DND-41 (cell line): ENCODE measurements at regions not wholly inside any gene's neighbourhood (a gene's known extent, or its start where the extent isn't known, plus 50 kb on each side); places are given as distances from the start of the nearest gene placed in this dataset.

Experiments used
- EZH2 ChIP-seq: IDR thresholded peaks from 3 replicates; pipeline ENCODE4 v1.6.1; 2012; ENCODE audit warnings: borderline replicate concordance, low read depth, mild to moderate bottlenecking, moderate library complexity, low read length, inconsistent platforms; ENCODE audit not compliant: severe bottlenecking
- TF ChIP-seq, protein P1 (sequence below): IDR thresholded peaks from 2 replicates; pipeline ENCODE4 v1.5.1; 2012; ENCODE audit warnings: borderline replicate concordance, low read length, moderate library complexity, mild to moderate bottlenecking; ENCODE audit not compliant: poor library complexity, severe bottlenecking; ENCODE audit errors: extremely low read depth

DNA sequence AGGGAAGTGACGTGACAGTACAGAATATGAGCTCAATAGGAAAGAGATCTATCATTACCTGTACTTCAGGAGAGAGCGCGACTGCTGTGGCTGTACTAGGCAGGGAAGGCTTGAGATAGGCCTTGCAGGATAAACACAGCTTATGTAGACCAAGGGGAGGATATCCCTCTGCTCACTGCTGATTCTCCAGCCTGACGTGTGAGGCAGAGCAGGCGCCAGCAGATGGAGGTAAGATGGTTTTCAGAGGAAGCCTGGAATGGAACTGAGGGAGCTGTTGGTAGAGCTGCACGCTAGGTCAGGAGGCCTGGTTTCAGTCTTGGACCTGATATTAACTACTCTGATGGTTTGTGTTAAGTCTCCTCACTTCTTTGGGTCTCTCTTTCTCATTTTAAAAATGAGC lies 291.4 kb downstream of the YTHDC2 start:
- TF ChIP-seq, protein P1, sequence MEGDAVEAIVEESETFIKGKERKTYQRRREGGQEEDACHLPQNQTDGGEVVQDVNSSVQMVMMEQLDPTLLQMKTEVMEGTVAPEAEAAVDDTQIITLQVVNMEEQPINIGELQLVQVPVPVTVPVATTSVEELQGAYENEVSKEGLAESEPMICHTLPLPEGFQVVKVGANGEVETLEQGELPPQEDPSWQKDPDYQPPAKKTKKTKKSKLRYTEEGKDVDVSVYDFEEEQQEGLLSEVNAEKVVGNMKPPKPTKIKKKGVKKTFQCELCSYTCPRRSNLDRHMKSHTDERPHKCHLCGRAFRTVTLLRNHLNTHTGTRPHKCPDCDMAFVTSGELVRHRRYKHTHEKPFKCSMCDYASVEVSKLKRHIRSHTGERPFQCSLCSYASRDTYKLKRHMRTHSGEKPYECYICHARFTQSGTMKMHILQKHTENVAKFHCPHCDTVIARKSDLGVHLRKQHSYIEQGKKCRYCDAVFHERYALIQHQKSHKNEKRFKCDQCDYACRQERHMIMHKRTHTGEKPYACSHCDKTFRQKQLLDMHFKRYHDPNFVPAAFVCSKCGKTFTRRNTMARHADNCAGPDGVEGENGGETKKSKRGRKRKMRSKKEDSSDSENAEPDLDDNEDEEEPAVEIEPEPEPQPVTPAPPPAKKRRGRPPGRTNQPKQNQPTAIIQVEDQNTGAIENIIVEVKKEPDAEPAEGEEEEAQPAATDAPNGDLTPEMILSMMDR, result no peak
- TF ChIP-seq EZH2, result no peak
